Chondrocyte (in vitro differentiated cells): ENCODE measurements at regions not wholly inside any gene's neighbourhood (a gene's known extent, or its start where the extent isn't known, plus 50 kb on each side); places are given as distances from the start of the nearest gene placed in this dataset.

Source experiments
- DNase-seq: peaks from one replicate; pipeline ENCODE4 v3.0.0; 2021; ENCODE audit warnings: mixed read lengths, low spot score
- H3K27ac Mint-ChIP-seq: one replicate; pipeline ENCODE4 v1.8.0; 2021; ENCODE audit warnings: mild to moderate bottlenecking, moderate library complexity, mixed read lengths; ENCODE audit not compliant: unreplicated experiment
- H3K27me3 Mint-ChIP-seq: 2 replicates; pipeline ENCODE4 v1.8.0; 2021; ENCODE audit warnings: low read depth, mixed read lengths
- H3K36me3 Mint-ChIP-seq: 2 replicates; pipeline ENCODE4 v1.8.0; 2021; ENCODE audit warnings: low read depth, mixed read lengths
- H3K4me1 Mint-ChIP-seq: 2 replicates; pipeline ENCODE4 v1.8.0; 2021; ENCODE audit warnings: low read depth, mild to moderate bottlenecking, mixed read lengths
- H3K4me3 Mint-ChIP-seq: one replicate; pipeline ENCODE4 v1.8.0; 2021; ENCODE audit warnings: mild to moderate bottlenecking, moderate library complexity, mixed read lengths; ENCODE audit not compliant: unreplicated experiment
- H3K9me3 Mint-ChIP-seq: 2 replicates; pipeline ENCODE4 v1.8.0; 2021; ENCODE audit warnings: low read depth, mixed read lengths
- CTCF ChIP-seq: fragments of 200-600 bp; sonication (generic); IDR thresholded peaks from 2 replicates; pipeline ENCODE4 v1.5.0; 2021; ENCODE audit warnings: antibody characterized with exemption, mild to moderate bottlenecking, moderate library complexity

GRCh38 chr4:163654621-163655020 lies 160.1 kb downstream of the TMA16 start:
- H3K27ac Mint-ChIP-seq = no peak overlapping the region
- no peaks in the 10 kb centered on the region for H3K36me3 Mint-ChIP-seq
- H3K4me1 Mint-ChIP-seq = no peaks in the 10 kb centered on the region
- H3K9me3 Mint-ChIP-seq = peaks cover 24% of the 10 kb centered on the region
- DNase-seq = no peak
- TF ChIP-seq CTCF = no peak
- H3K4me3 Mint-ChIP-seq = no peak overlapping the region
- no peaks in the 10 kb centered on the region for H3K27me3 Mint-ChIP-seq

- no peak for DNase-seq
- no peak overlapping the region for H3K27ac Mint-ChIP-seq
- H3K4me1 Mint-ChIP-seq = no peaks in the 10 kb centered on the region
- H3K9me3 Mint-ChIP-seq = peaks cover 21% of the 10 kb centered on the region
- peaks cover 3% of the 10 kb centered on the region for H3K27me3 Mint-ChIP-seq
- TF ChIP-seq CTCF = no peak
- H3K4me3 Mint-ChIP-seq = no peak overlapping the region
- no peaks in the 10 kb centered on the region for H3K36me3 Mint-ChIP-seq
These were observed 166.1 kb downstream of the TMA16 start for GRCh38 chr4:163660636-163661035.

- no peak overlapping the region for H3K27ac Mint-ChIP-seq
- no peak overlapping the region for H3K4me3 Mint-ChIP-seq
- no peaks in the 10 kb centered on the region for H3K4me1 Mint-ChIP-seq
- H3K9me3 Mint-ChIP-seq = peaks cover 8% of the 10 kb centered on the region
- DNase-seq = no peak
- no peak for TF ChIP-seq CTCF
- peaks cover 3% of the 10 kb centered on the region for H3K27me3 Mint-ChIP-seq
- no peaks in the 10 kb centered on the region for H3K36me3 Mint-ChIP-seq
These were observed 168.3 kb downstream of the TMA16 start for GRCh38 chr4:163662768-163663167.

GRCh38 chr4:163663454-163664225 lies 169.2 kb downstream of the TMA16 start:
- H3K4me3 Mint-ChIP-seq = no peak overlapping the region
- no peak for DNase-seq
- no peak overlapping the region for H3K27ac Mint-ChIP-seq
- no peaks in the 10 kb centered on the region for H3K36me3 Mint-ChIP-seq
- peaks cover 8% of the 10 kb centered on the region for H3K27me3 Mint-ChIP-seq
- H3K4me1 Mint-ChIP-seq = no peaks in the 10 kb centered on the region
- no peaks in the 10 kb centered on the region for H3K9me3 Mint-ChIP-seq
- TF ChIP-seq CTCF = no peak

- Mint-ChIP-seq H3K9me3 (no peaks in the 10 kb centered on the region), H3K27ac (no peak overlapping the region), H3K27me3 (peaks cover 11% of the 10 kb centered on the region), H3K4me3 (no peak overlapping the region), H3K4me1 (no peaks in the 10 kb centered on the region), H3K36me3 (no peaks in the 10 kb centered on the region)
- TF ChIP-seq CTCF = no peak
- DNase-seq = no peak
These were observed 170.6 kb downstream of the TMA16 start for GRCh38 chr4:163665101-163665500.
